Heart left ventricle (tissue), 13 donors: ENCODE measurements at regions not wholly inside any gene's neighbourhood (a gene's known extent, or its start where the extent isn't known, plus 50 kb on each side); places are given as distances from the start of the nearest gene placed in this dataset.

ENCODE experiments used
- POLR2A ChIP-seq, 2 donors: fragments of 450-650 bp; IDR thresholded peaks; one replicate each; pipeline ENCODE4 v1.6.1; 2017; ENCODE audit warnings: antibody characterized with exemption in 2 of 2, mild to moderate bottlenecking in 2 of 2, moderate library complexity in 2 of 2
- TF ChIP-seq, protein P1 (sequence below), 12 donors: fragments of 200-600 bp; sonication (generic) in 4 of 12; IDR thresholded peaks; one replicate each; pipeline versions ENCODE4 v1.5.0 to v1.8.0; 2018 to 2022; ENCODE audit warnings: antibody characterized with exemption in 12 of 12, mild to moderate bottlenecking in 5 of 12
- donor health status: ischemic (EF 13 %, LVEDD 7.1; RV severe dilation, severe dysfunction).
- donor health status: DM: no; HTN: yes; CAD: no.
- donor health status: DM: no; HTN: no; CAD: no.
- donor health status: ischemic (EF 25% LVEDD 6.9; RV normal size, moderate dysfunction).
- donor health status: ischemic (EF 25% LVEDD 5.7; RV mildly dilated, moderate dysfunction).
- donor health status: ischemic (EF 35%, LVEDD 5.7; RV mildly dilated, moderate dysfunction).
- donor health status: nonischemic (EF 11% LVEDD 7.7; RV severe dilation, severe dysfunction).
- donor health status: DM: yes; HTN: yes; CAD: no.
- donor health status: PGD.
- donor health status: ischemic (EF 29% LVEDD 5.4; RV normal size, mild dysfunction).
- donor health status: nonischemic (EF 23%, LVEDD 6.1; RV moderate dilation, normal function).

- TF ChIP-seq, protein P1, sequence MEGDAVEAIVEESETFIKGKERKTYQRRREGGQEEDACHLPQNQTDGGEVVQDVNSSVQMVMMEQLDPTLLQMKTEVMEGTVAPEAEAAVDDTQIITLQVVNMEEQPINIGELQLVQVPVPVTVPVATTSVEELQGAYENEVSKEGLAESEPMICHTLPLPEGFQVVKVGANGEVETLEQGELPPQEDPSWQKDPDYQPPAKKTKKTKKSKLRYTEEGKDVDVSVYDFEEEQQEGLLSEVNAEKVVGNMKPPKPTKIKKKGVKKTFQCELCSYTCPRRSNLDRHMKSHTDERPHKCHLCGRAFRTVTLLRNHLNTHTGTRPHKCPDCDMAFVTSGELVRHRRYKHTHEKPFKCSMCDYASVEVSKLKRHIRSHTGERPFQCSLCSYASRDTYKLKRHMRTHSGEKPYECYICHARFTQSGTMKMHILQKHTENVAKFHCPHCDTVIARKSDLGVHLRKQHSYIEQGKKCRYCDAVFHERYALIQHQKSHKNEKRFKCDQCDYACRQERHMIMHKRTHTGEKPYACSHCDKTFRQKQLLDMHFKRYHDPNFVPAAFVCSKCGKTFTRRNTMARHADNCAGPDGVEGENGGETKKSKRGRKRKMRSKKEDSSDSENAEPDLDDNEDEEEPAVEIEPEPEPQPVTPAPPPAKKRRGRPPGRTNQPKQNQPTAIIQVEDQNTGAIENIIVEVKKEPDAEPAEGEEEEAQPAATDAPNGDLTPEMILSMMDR (IDR thresholded peaks at IDR 0.05) = no peak
- no peak for TF ChIP-seq POLR2A (IDR thresholded peaks at IDR 0.05)
Observed at GRCh38 chr5:111597491-111597890, 85.2 kb upstream of the STARD4 start.
